ENCODE measurements at regions not wholly inside any gene's neighbourhood (a gene's known extent, or its start where the extent isn't known, plus 50 kb on each side); places are given as distances from the start of the nearest gene placed in this dataset.

DNA sequence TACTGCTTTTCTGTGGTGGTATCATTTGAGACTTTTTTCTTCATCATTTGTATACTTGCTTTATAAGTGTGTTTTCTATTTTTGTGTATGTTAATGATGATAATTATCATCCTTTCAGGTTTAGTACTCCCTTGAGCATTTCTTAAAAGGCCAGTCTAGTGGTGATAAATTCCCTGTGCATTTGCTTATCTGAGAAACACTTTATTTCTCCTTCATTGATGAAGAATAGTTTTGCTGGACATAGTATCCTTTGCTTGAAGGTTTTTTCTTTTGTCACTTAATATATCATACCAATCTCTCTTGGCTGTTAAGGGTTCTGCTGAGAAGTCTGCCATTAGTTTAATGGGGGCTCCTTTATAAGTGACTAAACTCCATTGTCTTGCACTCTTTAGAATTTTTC lies 123.2 kb upstream of the IRAK1BP1 start:
- TF ChIP-seq, protein P1, sequence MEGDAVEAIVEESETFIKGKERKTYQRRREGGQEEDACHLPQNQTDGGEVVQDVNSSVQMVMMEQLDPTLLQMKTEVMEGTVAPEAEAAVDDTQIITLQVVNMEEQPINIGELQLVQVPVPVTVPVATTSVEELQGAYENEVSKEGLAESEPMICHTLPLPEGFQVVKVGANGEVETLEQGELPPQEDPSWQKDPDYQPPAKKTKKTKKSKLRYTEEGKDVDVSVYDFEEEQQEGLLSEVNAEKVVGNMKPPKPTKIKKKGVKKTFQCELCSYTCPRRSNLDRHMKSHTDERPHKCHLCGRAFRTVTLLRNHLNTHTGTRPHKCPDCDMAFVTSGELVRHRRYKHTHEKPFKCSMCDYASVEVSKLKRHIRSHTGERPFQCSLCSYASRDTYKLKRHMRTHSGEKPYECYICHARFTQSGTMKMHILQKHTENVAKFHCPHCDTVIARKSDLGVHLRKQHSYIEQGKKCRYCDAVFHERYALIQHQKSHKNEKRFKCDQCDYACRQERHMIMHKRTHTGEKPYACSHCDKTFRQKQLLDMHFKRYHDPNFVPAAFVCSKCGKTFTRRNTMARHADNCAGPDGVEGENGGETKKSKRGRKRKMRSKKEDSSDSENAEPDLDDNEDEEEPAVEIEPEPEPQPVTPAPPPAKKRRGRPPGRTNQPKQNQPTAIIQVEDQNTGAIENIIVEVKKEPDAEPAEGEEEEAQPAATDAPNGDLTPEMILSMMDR (tag by site-specific recombination; IDR thresholded peaks at IDR 0.05), result no peak
- TF ChIP-seq YY1 (tag by site-specific recombination; IDR thresholded peaks at IDR 0.05) (no peak), ZNF114 (tag by site-specific recombination; IDR thresholded peaks at IDR 0.05) (no peak), ZNF416 (tag by site-specific recombination; IDR thresholded peaks at IDR 0.05) (no peak), ZNF274 (IDR thresholded peaks at IDR 0.05; ENCODE audit: low read length) (no peak), ZNF274 (tag by site-specific recombination; IDR thresholded peaks at IDR 0.05; ENCODE audit: borderline replicate concordance) (no peak), ZNF792 (tag by site-specific recombination; IDR thresholded peaks at IDR 0.05) (no peak), ZNF362 (tag by site-specific recombination; IDR thresholded peaks at IDR 0.05) (no peak), ZNF423 (tag by site-specific recombination; IDR thresholded peaks at IDR 0.05) (no peak)
- TF ChIP-seq, protein P2, sequence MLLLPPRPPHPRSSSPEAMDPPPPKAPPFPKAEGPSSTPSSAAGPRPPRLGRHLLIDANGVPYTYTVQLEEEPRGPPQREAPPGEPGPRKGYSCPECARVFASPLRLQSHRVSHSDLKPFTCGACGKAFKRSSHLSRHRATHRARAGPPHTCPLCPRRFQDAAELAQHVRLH (tag by site-specific recombination; IDR thresholded peaks at IDR 0.05), result no peak

Measured in HEK293 (cell line).